Adrenal gland (tissue), 5 donors: ENCODE measurements at regions not wholly inside any gene's neighbourhood (a gene's known extent, or its start where the extent isn't known, plus 50 kb on each side); places are given as distances from the start of the nearest gene placed in this dataset.

ENCODE experiments used
- CTCF ChIP-seq, 6 experiments: fragments of 450-650 bp in 4 of 6; fragments of 200-600 bp in 2 of 6; sonication (generic) in 1 of 6; IDR thresholded peaks; 1 replicate in 5 of 6; 2 replicates in 1 of 6; pipeline versions ENCODE4 v1.5.1 to v1.8.0; 2016 to 2021; ENCODE audit warnings: antibody characterized with exemption in 6 of 6, mild to moderate bottlenecking in 2 of 6, moderate library complexity in 1 of 6
- POLR2A ChIP-seq, 2 donors: fragments of 450-650 bp; IDR thresholded peaks; one replicate each; pipeline ENCODE4 v1.6.1; 2017; ENCODE audit warnings: antibody characterized with exemption in 2 of 2, mild to moderate bottlenecking in 2 of 2, moderate library complexity in 1 of 2
- donor health status: DM: no; HTN: no; CAD: no.

- TF ChIP-seq CTCF (IDR thresholded peaks at IDR 0.05) (no peak), POLR2A (IDR thresholded peaks at IDR 0.05) (no peak)
These were observed 180.8 kb downstream of the HS3ST3B1 start for GRCh38 chr17:14481664-14482063.
